Endothelial cell (in vitro differentiated cells): ENCODE measurements at regions not wholly inside any gene's neighbourhood (a gene's known extent, or its start where the extent isn't known, plus 50 kb on each side); places are given as distances from the start of the nearest gene placed in this dataset.
"Not testable (repeated sequence)": the region's sequence is repeated elsewhere in the genome, so short reads cannot be mapped to it uniquely, and the experiment has no call there.

Experiments used
- DNase-seq: peaks from one replicate; pipeline ENCODE4 v3.0.0; 2021; ENCODE audit warnings: low spot score
- H3K27ac Mint-ChIP-seq: one replicate; pipeline ENCODE4 v1.8.0; 2021; ENCODE audit warnings: mixed read lengths, inconsistent platforms; ENCODE audit not compliant: unreplicated experiment
- H3K27me3 Mint-ChIP-seq: one replicate; pipeline ENCODE4 v1.8.0; 2021; ENCODE audit warnings: mild to moderate bottlenecking, moderate library complexity, mixed read lengths, inconsistent platforms; ENCODE audit not compliant: unreplicated experiment
- H3K36me3 Mint-ChIP-seq: one replicate; pipeline ENCODE4 v1.8.0; 2021; ENCODE audit warnings: mild to moderate bottlenecking, low read depth, mixed read lengths, inconsistent platforms; ENCODE audit not compliant: unreplicated experiment
- H3K4me1 Mint-ChIP-seq: one replicate; pipeline ENCODE4 v1.8.0; 2021; ENCODE audit warnings: mild to moderate bottlenecking, mixed read lengths, inconsistent platforms; ENCODE audit not compliant: unreplicated experiment
- H3K4me3 Mint-ChIP-seq: one replicate; pipeline ENCODE4 v1.8.0; 2021; ENCODE audit warnings: mild to moderate bottlenecking, mixed read lengths, inconsistent platforms; ENCODE audit not compliant: unreplicated experiment
- H3K9me3 Mint-ChIP-seq: one replicate; pipeline ENCODE4 v1.8.0; 2021; ENCODE audit warnings: mixed read lengths, inconsistent platforms; ENCODE audit not compliant: unreplicated experiment
- CTCF ChIP-seq: fragments of 200-600 bp; sonication (generic); IDR thresholded peaks from one replicate; pipeline ENCODE4 v1.5.0; 2021; ENCODE audit warnings: antibody characterized with exemption; ENCODE audit not compliant: unreplicated experiment

- no peaks in the 10 kb centered on the region for H3K9me3 Mint-ChIP-seq
- no peak overlapping the region for H3K27ac Mint-ChIP-seq
- H3K4me3 Mint-ChIP-seq = no peak overlapping the region
- peaks cover 11% of the 10 kb centered on the region for H3K4me1 Mint-ChIP-seq
- no peak for TF ChIP-seq CTCF
- H3K36me3 Mint-ChIP-seq = no peaks in the 10 kb centered on the region
- H3K27me3 Mint-ChIP-seq = no peaks in the 10 kb centered on the region
- DNase-seq = no peak
Observed at GRCh38 chr6:86629123-86629522, 308.2 kb upstream of the HTR1E start.

GRCh38 chr6:86619428-86619827 lies 317.9 kb upstream of the HTR1E start:
- H3K4me1 Mint-ChIP-seq = peaks cover 7% of the 10 kb centered on the region
- no peak overlapping the region for H3K27ac Mint-ChIP-seq
- DNase-seq = no peak

GRCh38 chr6:86615299-86615698 lies 322.0 kb upstream of the HTR1E start:
- Mint-ChIP-seq H3K9me3 (no peaks in the 10 kb centered on the region), H3K36me3 (no peaks in the 10 kb centered on the region), H3K27me3 (no peaks in the 10 kb centered on the region), H3K4me1 (peaks cover 7% of the 10 kb centered on the region), H3K27ac (no peak overlapping the region), H3K4me3 (no peak overlapping the region)
- no peak for DNase-seq
- no peak for TF ChIP-seq CTCF

More at GRCh38 chr6:86619428-86619827, 317.9 kb upstream of the HTR1E start:
- no peak overlapping the region for H3K4me3 Mint-ChIP-seq
- peaks cover 3% of the 10 kb centered on the region for H3K27me3 Mint-ChIP-seq
- no peaks in the 10 kb centered on the region for H3K36me3 Mint-ChIP-seq
- no peak for TF ChIP-seq CTCF
- H3K9me3 Mint-ChIP-seq = no peaks in the 10 kb centered on the region

GRCh38 chr6:86609549-86610388 lies 327.6 kb upstream of the HTR1E start:
- H3K27me3 Mint-ChIP-seq = no peaks in the 10 kb centered on the region
- no peak for TF ChIP-seq CTCF
- H3K27ac Mint-ChIP-seq = no peak overlapping the region
- H3K4me1 Mint-ChIP-seq = no peaks in the 10 kb centered on the region
- no peak overlapping the region for H3K4me3 Mint-ChIP-seq
- no peaks in the 10 kb centered on the region for H3K36me3 Mint-ChIP-seq
- H3K9me3 Mint-ChIP-seq = no peaks in the 10 kb centered on the region
- no peak for DNase-seq

- H3K36me3 Mint-ChIP-seq, H3K9me3 Mint-ChIP-seq, H3K4me3 Mint-ChIP-seq, DNase-seq, H3K4me1 Mint-ChIP-seq, H3K27me3 Mint-ChIP-seq, H3K27ac Mint-ChIP-seq: not testable (repeated sequence)
Observed at GRCh38 chr6:86603364-86603763, 334.0 kb upstream of the HTR1E start.

GRCh38 chr6:86602093-86602492 lies 335.2 kb upstream of the HTR1E start:
- not testable (repeated sequence) for H3K27me3 Mint-ChIP-seq, DNase-seq, H3K36me3 Mint-ChIP-seq, H3K4me1 Mint-ChIP-seq, H3K4me3 Mint-ChIP-seq, H3K27ac Mint-ChIP-seq, H3K9me3 Mint-ChIP-seq

GRCh38 chr6:86598969-86599368 lies 338.4 kb upstream of the HTR1E start:
- not testable (repeated sequence) for H3K4me3 Mint-ChIP-seq, H3K27me3 Mint-ChIP-seq, H3K36me3 Mint-ChIP-seq, H3K27ac Mint-ChIP-seq, DNase-seq, H3K4me1 Mint-ChIP-seq, H3K9me3 Mint-ChIP-seq
